ENCODE measurements at regions not wholly inside any gene's neighbourhood (a gene's known extent, or its start where the extent isn't known, plus 50 kb on each side); places are given as distances from the start of the nearest gene placed in this dataset.

GRCh38 chr10:10881117-10881813 is 136.4 kb upstream of the CELF2 start:
- Histone ChIP-seq H3K9me3 (ENCODE audit: low read depth, low read length) (peaks cover 11% of the 10 kb centered on the region), H3K4me1 (ENCODE audit: insufficient read depth, low read length) (peaks cover 3% of the 10 kb centered on the region), H3K4me3 (ENCODE audit: low read length) (no peak overlapping the region), H3K27me3 (ENCODE audit: insufficient read depth, low read length) (no peaks in the 10 kb centered on the region)

- no peaks in the 10 kb centered on the region for H3K27me3 ChIP-seq (ENCODE audit: insufficient read depth, low read length)
- H3K9me3 ChIP-seq (ENCODE audit: low read depth, low read length), result peaks cover 11% of the 10 kb centered on the region
- peaks cover 3% of the 10 kb centered on the region for H3K4me1 ChIP-seq (ENCODE audit: insufficient read depth, low read length)
- H3K4me3 ChIP-seq (ENCODE audit: low read length), result no peak overlapping the region
Observed at GRCh38 chr10:10883737-10884136, 133.9 kb upstream of the CELF2 start.

GRCh38 chr10:10886861-10887531 is 130.7 kb upstream of the CELF2 start:
- Histone ChIP-seq H3K4me1 (ENCODE audit: insufficient read depth, low read length) (peaks cover 3% of the 10 kb centered on the region), H3K9me3 (ENCODE audit: low read depth, low read length) (peaks cover 11% of the 10 kb centered on the region), H3K4me3 (ENCODE audit: low read length) (no peak overlapping the region), H3K27me3 (ENCODE audit: insufficient read depth, low read length) (no peaks in the 10 kb centered on the region)

GRCh38 chr10:10891124-10892082 is 126.3 kb upstream of the CELF2 start:
- H3K27me3 ChIP-seq (ENCODE audit: insufficient read depth, low read length), result no peaks in the 10 kb centered on the region
- H3K4me1 ChIP-seq (ENCODE audit: insufficient read depth, low read length), result peaks cover 7% of the 10 kb centered on the region
- H3K9me3 ChIP-seq (ENCODE audit: low read depth, low read length), result no peaks in the 10 kb centered on the region
- H3K4me3 ChIP-seq (ENCODE audit: low read length), result no peak overlapping the region

GRCh38 chr10:10892290-10892875 is 125.3 kb upstream of the CELF2 start:
- Histone ChIP-seq H3K27me3 (ENCODE audit: insufficient read depth, low read length) (no peaks in the 10 kb centered on the region), H3K4me3 (ENCODE audit: low read length) (no peak overlapping the region), H3K4me1 (ENCODE audit: insufficient read depth, low read length) (peaks cover 7% of the 10 kb centered on the region), H3K9me3 (ENCODE audit: low read depth, low read length) (no peaks in the 10 kb centered on the region)

GRCh38 chr10:10897400-10897799 is 120.3 kb upstream of the CELF2 start:
- H3K4me3 ChIP-seq (ENCODE audit: low read length), result no peak overlapping the region
- no peaks in the 10 kb centered on the region for H3K9me3 ChIP-seq (ENCODE audit: low read depth, low read length)
- peaks cover 3% of the 10 kb centered on the region for H3K4me1 ChIP-seq (ENCODE audit: insufficient read depth, low read length)
- no peaks in the 10 kb centered on the region for H3K27me3 ChIP-seq (ENCODE audit: insufficient read depth, low read length)

GRCh38 chr10:10901906-10902305 is 115.8 kb upstream of the CELF2 start:
- Histone ChIP-seq H3K4me3 (ENCODE audit: low read length) (no peak overlapping the region), H3K9me3 (ENCODE audit: low read depth, low read length) (no peaks in the 10 kb centered on the region), H3K27me3 (ENCODE audit: insufficient read depth, low read length) (no peaks in the 10 kb centered on the region), H3K4me1 (ENCODE audit: insufficient read depth, low read length) (no peaks in the 10 kb centered on the region)

GRCh38 chr10:10902951-10903350 is 114.7 kb upstream of the CELF2 start:
- Histone ChIP-seq H3K4me3 (ENCODE audit: low read length) (no peak overlapping the region), H3K27me3 (ENCODE audit: insufficient read depth, low read length) (no peaks in the 10 kb centered on the region), H3K9me3 (ENCODE audit: low read depth, low read length) (no peaks in the 10 kb centered on the region), H3K4me1 (ENCODE audit: insufficient read depth, low read length) (no peaks in the 10 kb centered on the region)

- Histone ChIP-seq H3K4me1 (ENCODE audit: insufficient read depth, low read length) (no peaks in the 10 kb centered on the region), H3K9me3 (ENCODE audit: low read depth, low read length) (no peaks in the 10 kb centered on the region), H3K27me3 (ENCODE audit: insufficient read depth, low read length) (no peaks in the 10 kb centered on the region), H3K4me3 (ENCODE audit: low read length) (no peak overlapping the region)
Observed at GRCh38 chr10:10903620-10904019, 114.1 kb upstream of the CELF2 start.

GRCh38 chr10:10910634-10911033 is 107.0 kb upstream of the CELF2 start:
- no peaks in the 10 kb centered on the region for H3K27me3 ChIP-seq (ENCODE audit: insufficient read depth, low read length)
- H3K9me3 ChIP-seq (ENCODE audit: low read depth, low read length), result no peaks in the 10 kb centered on the region

GRCh38 chr10:10911035-10911434 is 106.6 kb upstream of the CELF2 start:
- Histone ChIP-seq H3K4me1 (ENCODE audit: insufficient read depth, low read length) (no peaks in the 10 kb centered on the region), H3K4me3 (ENCODE audit: low read length) (no peak overlapping the region), H3K9me3 (ENCODE audit: low read depth, low read length) (no peaks in the 10 kb centered on the region), H3K27me3 (ENCODE audit: insufficient read depth, low read length) (no peaks in the 10 kb centered on the region)

More at GRCh38 chr10:10910634-10911033, 107.0 kb upstream of the CELF2 start:
- no peak overlapping the region for H3K4me3 ChIP-seq (ENCODE audit: low read length)
- no peaks in the 10 kb centered on the region for H3K4me1 ChIP-seq (ENCODE audit: insufficient read depth, low read length)

- H3K9me3 ChIP-seq (ENCODE audit: low read depth, low read length), result no peaks in the 10 kb centered on the region
- no peaks in the 10 kb centered on the region for H3K27me3 ChIP-seq (ENCODE audit: insufficient read depth, low read length)
- H3K4me3 ChIP-seq (ENCODE audit: low read length), result no peak overlapping the region
- no peaks in the 10 kb centered on the region for H3K4me1 ChIP-seq (ENCODE audit: insufficient read depth, low read length)
Observed at GRCh38 chr10:10911471-10911921, 106.2 kb upstream of the CELF2 start.

GRCh38 chr10:10914144-10914543 is 103.5 kb upstream of the CELF2 start:
- H3K4me1 ChIP-seq (ENCODE audit: insufficient read depth, low read length), result no peaks in the 10 kb centered on the region
- no peak overlapping the region for H3K4me3 ChIP-seq (ENCODE audit: low read length)

GRCh38 chr10:10915215-10915614 is 102.5 kb upstream of the CELF2 start:
- H3K4me3 ChIP-seq (ENCODE audit: low read length), result no peak overlapping the region
- H3K4me1 ChIP-seq (ENCODE audit: insufficient read depth, low read length), result no peaks in the 10 kb centered on the region
- H3K27me3 ChIP-seq (ENCODE audit: insufficient read depth, low read length), result no peaks in the 10 kb centered on the region
- no peaks in the 10 kb centered on the region for H3K9me3 ChIP-seq (ENCODE audit: low read depth, low read length)

More at GRCh38 chr10:10914144-10914543, 103.5 kb upstream of the CELF2 start:
- no peaks in the 10 kb centered on the region for H3K9me3 ChIP-seq (ENCODE audit: low read depth, low read length)
- H3K27me3 ChIP-seq (ENCODE audit: insufficient read depth, low read length), result no peaks in the 10 kb centered on the region

- Histone ChIP-seq H3K27me3 (ENCODE audit: insufficient read depth, low read length) (no peaks in the 10 kb centered on the region), H3K9me3 (ENCODE audit: low read depth, low read length) (no peaks in the 10 kb centered on the region), H3K4me3 (ENCODE audit: low read length) (no peak overlapping the region), H3K4me1 (ENCODE audit: insufficient read depth, low read length) (no peaks in the 10 kb centered on the region)
Observed at GRCh38 chr10:10917031-10917430, 100.6 kb upstream of the CELF2 start.

Measured in mononuclear cell (primary cell).